Mesothelial cell of epicardium (in vitro differentiated cells): ENCODE measurements at regions not wholly inside any gene's neighbourhood (a gene's known extent, or its start where the extent isn't known, plus 50 kb on each side); places are given as distances from the start of the nearest gene placed in this dataset.
"Not testable (repeated sequence)": the region's sequence is repeated elsewhere in the genome, so short reads cannot be mapped to it uniquely, and the experiment has no call there.

ENCODE experiments used
- DNase-seq, 2 experiments: peaks; one replicate each; pipeline ENCODE4 v3.0.0; 2021; ENCODE audit warnings: low spot score in 2 of 2; ENCODE audit not compliant: unreplicated experiment in 2 of 2
- H3K27ac Mint-ChIP-seq: 2 replicates; pipeline ENCODE4 v1.8.0; 2021; ENCODE audit warnings: mixed read lengths
- H3K27me3 Mint-ChIP-seq: 2 replicates; pipeline ENCODE4 v1.8.0; 2021; ENCODE audit warnings: low read depth, mixed read lengths
- H3K36me3 Mint-ChIP-seq: 2 replicates; pipeline ENCODE4 v1.8.0; 2021; ENCODE audit warnings: mixed read lengths
- H3K4me1 Mint-ChIP-seq: 2 replicates; pipeline ENCODE4 v1.8.0; 2021; ENCODE audit warnings: mixed read lengths
- H3K4me3 Mint-ChIP-seq: 2 replicates; pipeline ENCODE4 v1.8.0; 2021; ENCODE audit warnings: mild to moderate bottlenecking, moderate library complexity, mixed read lengths
- H3K9me3 Mint-ChIP-seq: 2 replicates; pipeline ENCODE4 v1.8.0; 2021; ENCODE audit warnings: mixed read lengths
- TF ChIP-seq, protein P1 (sequence below): fragments of 200-600 bp; sonication (generic); IDR thresholded peaks from one replicate; pipeline ENCODE4 v1.5.0; 2021; ENCODE audit warnings: antibody characterized with exemption; ENCODE audit not compliant: unreplicated experiment

DNA sequence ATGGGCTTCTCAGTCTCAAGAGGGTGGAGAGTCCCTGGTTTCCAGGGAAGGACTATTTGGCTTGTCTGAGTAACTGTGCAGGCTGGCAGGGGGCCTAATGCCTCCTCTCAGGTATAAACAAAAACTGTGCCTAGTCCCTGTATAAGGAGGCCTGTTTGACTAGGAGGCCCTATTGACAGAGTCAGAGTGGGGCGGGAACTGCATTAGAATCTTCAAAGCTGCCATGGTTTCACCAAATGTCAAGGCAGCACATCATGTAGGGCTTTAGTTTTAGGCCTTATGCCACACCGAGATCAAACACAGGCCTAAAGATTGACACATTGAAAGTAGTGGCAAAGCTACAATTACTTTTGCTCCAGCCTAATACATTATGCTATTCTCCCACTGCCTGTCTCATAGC lies 611.5 kb upstream of the B3GAT1 start:
- H3K9me3 Mint-ChIP-seq: peaks cover 6% of the 10 kb centered on the region
- peaks cover 3% of the 10 kb centered on the region for H3K36me3 Mint-ChIP-seq
- no peaks in the 10 kb centered on the region for H3K27me3 Mint-ChIP-seq
- H3K4me3 Mint-ChIP-seq: no peak overlapping the region
- no peak overlapping the region for H3K27ac Mint-ChIP-seq
- TF ChIP-seq, protein P1, sequence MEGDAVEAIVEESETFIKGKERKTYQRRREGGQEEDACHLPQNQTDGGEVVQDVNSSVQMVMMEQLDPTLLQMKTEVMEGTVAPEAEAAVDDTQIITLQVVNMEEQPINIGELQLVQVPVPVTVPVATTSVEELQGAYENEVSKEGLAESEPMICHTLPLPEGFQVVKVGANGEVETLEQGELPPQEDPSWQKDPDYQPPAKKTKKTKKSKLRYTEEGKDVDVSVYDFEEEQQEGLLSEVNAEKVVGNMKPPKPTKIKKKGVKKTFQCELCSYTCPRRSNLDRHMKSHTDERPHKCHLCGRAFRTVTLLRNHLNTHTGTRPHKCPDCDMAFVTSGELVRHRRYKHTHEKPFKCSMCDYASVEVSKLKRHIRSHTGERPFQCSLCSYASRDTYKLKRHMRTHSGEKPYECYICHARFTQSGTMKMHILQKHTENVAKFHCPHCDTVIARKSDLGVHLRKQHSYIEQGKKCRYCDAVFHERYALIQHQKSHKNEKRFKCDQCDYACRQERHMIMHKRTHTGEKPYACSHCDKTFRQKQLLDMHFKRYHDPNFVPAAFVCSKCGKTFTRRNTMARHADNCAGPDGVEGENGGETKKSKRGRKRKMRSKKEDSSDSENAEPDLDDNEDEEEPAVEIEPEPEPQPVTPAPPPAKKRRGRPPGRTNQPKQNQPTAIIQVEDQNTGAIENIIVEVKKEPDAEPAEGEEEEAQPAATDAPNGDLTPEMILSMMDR: no peak
- DNase-seq: no peak
- H3K4me1 Mint-ChIP-seq: peaks cover 7% of the 10 kb centered on the region

DNA sequence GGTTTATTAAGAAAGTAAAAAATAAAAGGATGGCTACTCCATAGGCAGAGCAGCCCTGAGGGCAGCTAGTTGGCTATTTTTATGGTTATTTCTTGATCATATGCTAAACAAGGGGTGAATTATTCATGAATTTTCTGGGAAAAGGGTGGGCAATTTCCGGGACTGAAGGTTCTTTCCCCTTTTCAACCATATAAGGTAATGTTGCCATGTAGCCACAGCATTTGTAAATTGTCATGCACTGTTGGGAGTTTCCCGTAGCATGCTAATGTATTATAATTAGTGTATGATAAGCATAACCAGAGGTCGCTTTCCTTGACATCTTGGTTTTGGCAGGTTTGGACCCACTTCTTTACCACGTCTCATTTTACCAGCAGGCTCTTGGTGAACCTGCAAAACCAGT lies 610.4 kb upstream of the B3GAT1 start:
- no peak overlapping the region for H3K27ac Mint-ChIP-seq
- H3K4me1 Mint-ChIP-seq: peaks cover 7% of the 10 kb centered on the region
- peaks cover 11% of the 10 kb centered on the region for H3K9me3 Mint-ChIP-seq
- no peak overlapping the region for H3K4me3 Mint-ChIP-seq
- H3K36me3 Mint-ChIP-seq: peaks cover 7% of the 10 kb centered on the region
- H3K27me3 Mint-ChIP-seq: no peaks in the 10 kb centered on the region
- TF ChIP-seq, protein P1: no peak
- no peak for DNase-seq

DNA sequence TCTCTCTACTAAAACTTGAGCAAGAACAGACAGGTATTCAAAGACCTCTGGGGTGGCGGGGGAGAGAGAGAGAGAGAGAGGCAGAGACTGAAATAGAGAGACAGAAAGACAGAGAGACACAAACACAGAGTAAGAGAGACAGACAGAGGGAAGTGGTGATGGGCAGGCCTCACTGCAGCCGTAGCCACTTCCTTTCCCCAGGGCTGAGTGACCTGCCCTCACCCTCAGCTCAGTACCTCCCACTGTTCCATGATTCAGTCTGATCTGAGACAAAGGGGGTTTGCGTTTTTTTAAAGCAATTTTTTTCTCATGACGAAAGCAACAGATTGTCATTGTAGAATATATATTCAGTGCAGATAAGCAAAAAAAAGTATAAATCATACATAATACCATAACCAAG lies 607.9 kb upstream of the B3GAT1 start:
- H3K36me3 Mint-ChIP-seq: peaks cover 7% of the 10 kb centered on the region

DNA sequence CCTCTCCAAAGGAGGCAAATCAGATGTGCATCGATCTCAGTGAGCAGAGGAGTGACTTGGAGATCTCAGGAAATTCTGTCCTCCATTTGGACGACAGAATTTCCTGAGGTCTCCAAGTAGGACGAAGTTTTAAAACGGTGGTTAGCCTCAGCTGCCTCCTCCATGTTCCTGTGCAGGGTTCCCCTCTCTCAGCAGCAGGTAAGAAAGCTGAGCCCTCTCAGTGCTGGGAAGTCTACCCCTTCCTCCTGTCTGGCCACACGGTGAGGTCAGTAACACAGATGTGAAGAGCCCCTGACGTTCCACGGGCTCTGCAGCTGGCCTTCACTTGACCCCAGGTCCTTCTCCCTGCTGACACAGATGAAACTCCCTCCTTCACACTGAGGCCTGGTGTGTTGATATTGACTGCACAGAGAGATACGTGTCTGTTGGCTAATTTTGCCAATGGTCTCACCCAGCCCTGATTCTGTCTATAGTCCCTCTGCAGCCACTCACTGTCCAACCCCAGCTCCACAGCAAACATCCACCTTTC lies 607.4 kb upstream of the B3GAT1 start:
- no peak for DNase-seq
- Mint-ChIP-seq H3K27ac (peak overlapping the region; percentile 52), H3K36me3 (peaks cover 7% of the 10 kb centered on the region), H3K4me1 (peaks cover 7% of the 10 kb centered on the region), H3K27me3 (no peaks in the 10 kb centered on the region), H3K4me3 (no peak overlapping the region), H3K9me3 (peaks cover 20% of the 10 kb centered on the region)
- TF ChIP-seq, protein P1: no peak

More for the DNA sequence above, 607.9 kb upstream of the B3GAT1 start:
- Mint-ChIP-seq H3K27ac (peak overlapping the region; percentile 52), H3K4me1 (peaks cover 7% of the 10 kb centered on the region), H3K4me3 (no peak overlapping the region), H3K27me3 (no peaks in the 10 kb centered on the region), H3K9me3 (peaks cover 16% of the 10 kb centered on the region)
- TF ChIP-seq, protein P1: no peak
- no peak for DNase-seq

DNA sequence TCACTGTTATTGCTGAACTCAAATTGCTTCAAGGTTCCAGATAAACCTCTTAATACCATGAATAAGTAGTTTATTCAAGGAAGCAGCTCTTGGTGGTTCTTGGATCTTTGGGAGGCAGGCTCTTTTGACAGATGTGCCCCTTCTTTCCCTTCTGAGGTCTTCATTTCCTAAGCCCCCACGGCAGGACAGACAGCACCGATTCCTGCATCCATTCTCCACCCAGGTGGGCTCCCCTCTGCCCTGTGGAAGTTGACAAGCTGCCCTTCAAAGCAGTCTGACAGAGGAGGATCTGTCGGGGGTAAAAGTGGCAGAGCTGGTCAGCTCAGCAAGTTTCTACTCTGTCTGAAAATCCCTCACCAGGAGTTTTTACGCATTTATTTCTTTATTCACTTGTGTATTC lies 605.3 kb upstream of the B3GAT1 start:
- Mint-ChIP-seq H3K27ac (no peak overlapping the region), H3K27me3 (no peaks in the 10 kb centered on the region), H3K4me3 (no peak overlapping the region), H3K4me1 (peaks cover 7% of the 10 kb centered on the region), H3K36me3 (peaks cover 7% of the 10 kb centered on the region), H3K9me3 (peaks cover 38% of the 10 kb centered on the region)
- TF ChIP-seq, protein P1: no peak
- no peak for DNase-seq

DNA sequence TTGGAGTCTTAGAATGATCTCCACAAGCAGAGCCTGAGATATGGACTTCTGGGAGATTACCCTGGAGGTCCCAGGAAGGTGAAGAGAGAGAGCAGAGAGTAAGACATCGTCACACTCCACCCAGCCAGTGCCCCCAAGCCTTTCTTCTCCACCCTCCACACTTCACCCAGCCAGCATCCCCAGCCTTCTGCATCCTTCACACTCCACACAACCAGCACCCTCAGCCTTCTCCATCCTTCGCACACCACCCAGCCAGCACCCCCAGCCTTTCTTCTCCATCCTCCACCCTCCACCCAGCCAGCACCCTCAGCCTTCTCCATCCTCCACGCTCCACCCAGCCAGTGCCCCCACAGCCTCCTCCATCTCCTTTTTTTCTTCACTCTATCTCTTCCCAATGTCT lies 603.9 kb upstream of the B3GAT1 start:
- peaks cover 8% of the 10 kb centered on the region for H3K36me3 Mint-ChIP-seq
- no peaks in the 10 kb centered on the region for H3K27me3 Mint-ChIP-seq
- DNase-seq: no peak
- no peak overlapping the region for H3K27ac Mint-ChIP-seq
- H3K4me1 Mint-ChIP-seq: peaks cover 7% of the 10 kb centered on the region
- no peak overlapping the region for H3K4me3 Mint-ChIP-seq
- TF ChIP-seq, protein P1: no peak
- peaks cover 44% of the 10 kb centered on the region for H3K9me3 Mint-ChIP-seq

DNA sequence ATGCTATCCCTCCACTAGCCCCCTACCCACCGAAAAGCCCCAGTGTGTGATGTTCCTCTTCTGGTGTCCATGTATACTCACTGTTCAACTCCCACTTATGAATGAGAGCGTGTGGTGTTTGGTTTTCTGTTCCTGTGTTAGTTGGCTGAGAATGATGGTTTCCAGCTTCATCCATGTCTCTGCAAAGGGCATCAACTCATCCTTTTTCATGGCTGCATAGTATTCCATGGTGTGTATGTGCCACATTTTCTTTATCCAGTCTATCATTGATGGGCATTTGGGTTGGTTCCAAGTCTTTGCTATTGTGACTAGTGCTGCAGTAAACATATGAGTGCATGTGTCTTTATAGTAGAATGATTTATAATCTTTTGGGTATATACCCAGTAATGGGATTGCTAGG lies 599.3 kb upstream of the B3GAT1 start:
- not testable (repeated sequence) for H3K27me3 Mint-ChIP-seq, DNase-seq, H3K36me3 Mint-ChIP-seq, H3K27ac Mint-ChIP-seq, H3K4me3 Mint-ChIP-seq
- peaks cover 21% of the 10 kb centered on the region for H3K4me1 Mint-ChIP-seq
- H3K9me3 Mint-ChIP-seq: peaks cover 38% of the 10 kb centered on the region
